ENCODE measurements at regions not wholly inside any gene's neighbourhood (a gene's known extent, or its start where the extent isn't known, plus 50 kb on each side); places are given as distances from the start of the nearest gene placed in this dataset.

GRCh38 chr6:94341173-94341572 is 921.8 kb upstream of the EPHA7 start:
- no peak for TF ChIP-seq SMC3 (IDR thresholded peaks at IDR 0.05; ENCODE audit: low read depth, low read length)
- TF ChIP-seq MXI1 (IDR thresholded peaks at IDR 0.05; ENCODE audit: low read depth, low read length): no peak
- no peak for TF ChIP-seq POLR2AphosphoS5 (IDR thresholded peaks at IDR 0.05; ENCODE audit: low read depth, low read length)
- TF ChIP-seq JUND (IDR thresholded peaks at IDR 0.05): no peak
- no peak for TF ChIP-seq CTCF (IDR thresholded peaks at IDR 0.05)
- no peak for TF ChIP-seq NRF1 (IDR thresholded peaks at IDR 0.05; ENCODE audit: low read depth, low read length)
- no peak for TF ChIP-seq SIN3A (IDR thresholded peaks at IDR 0.05; ENCODE audit: borderline replicate concordance, low read depth, low read length)
- TF ChIP-seq REST (IDR thresholded peaks at IDR 0.05; ENCODE audit: low read depth, low read length): no peak
- TF ChIP-seq YY1 (IDR thresholded peaks at IDR 0.05; ENCODE audit: low read depth): no peak
- TF ChIP-seq EP300 (IDR thresholded peaks at IDR 0.05; ENCODE audit: borderline replicate concordance in 1 of 2, low read depth in 1 of 2, low read length in 1 of 2): no peak
- no peak for TF ChIP-seq TAF1 (IDR thresholded peaks at IDR 0.05; ENCODE audit: borderline replicate concordance, low read depth, low read length)
- no peak for TF ChIP-seq CHD2 (IDR thresholded peaks at IDR 0.05; ENCODE audit: low read length, partially characterized antibody)

Measured in SK-N-SH (cell line).